Stimulated activated CD8-positive, alpha-beta memory T cell treated with anti-CD3 and anti-CD28 coated beads, Interleukin-4, amount 100 ng/mL, for 4 hours (primary cell): ENCODE measurements at regions not wholly inside any gene's neighbourhood (a gene's known extent, or its start where the extent isn't known, plus 50 kb on each side); places are given as distances from the start of the nearest gene placed in this dataset.

Experiments
- DNase-seq, 2 donors: peaks; one replicate each; pipeline ENCODE4 v3.0.0-alpha.2; 2020; ENCODE audit warnings: low read depth in 2 of 2, low spot score in 1 of 2

- no peak for DNase-seq
These were observed 57.9 kb upstream of the SLC5A9 start for GRCh38 chr1:48164571-48164970.

- no peak for DNase-seq
These were observed 61.9 kb upstream of the SLC5A9 start for GRCh38 chr1:48160486-48161132.

GRCh38 chr1:48139275-48139674 lies 83.2 kb upstream of the SLC5A9 start:
- DNase-seq = no peak

- no peak for DNase-seq
These were observed 94.5 kb upstream of the SLC5A9 start for GRCh38 chr1:48127735-48128685.

- DNase-seq = no peak
These were observed 98.9 kb upstream of the SLC5A9 start for GRCh38 chr1:48123647-48124046.

- DNase-seq = no peak
These were observed 100.6 kb upstream of the SLC5A9 start for GRCh38 chr1:48121955-48122354.

- DNase-seq = no peak
These were observed 101.9 kb upstream of the SLC5A9 start for GRCh38 chr1:48120621-48121020.

- DNase-seq = no peak
These were observed 106.7 kb upstream of the SLC5A9 start for GRCh38 chr1:48115835-48116234.

GRCh38 chr1:48114596-48115382 lies 107.7 kb upstream of the SLC5A9 start:
- DNase-seq = no peak

GRCh38 chr1:48109390-48110013 lies 112.3 kb upstream of the TRABD2B start:
- no peak for DNase-seq

- no peak for DNase-seq
These were observed 110.3 kb upstream of the TRABD2B start for GRCh38 chr1:48107516-48107915.

GRCh38 chr1:48106049-48106448 lies 108.9 kb upstream of the TRABD2B start:
- no peak for DNase-seq

- DNase-seq = no peak
These were observed 108.0 kb upstream of the TRABD2B start for GRCh38 chr1:48105165-48105564.

- no peak for DNase-seq
These were observed 106.3 kb upstream of the TRABD2B start for GRCh38 chr1:48103495-48103894.

- DNase-seq = no peak
These were observed 105.6 kb upstream of the TRABD2B start for GRCh38 chr1:48102766-48103165.

- DNase-seq = no peak
These were observed 102.0 kb upstream of the TRABD2B start for GRCh38 chr1:48099072-48099773.

- peak; percentile 31 to 41 for DNase-seq
These were observed 96.7 kb upstream of the TRABD2B start for GRCh38 chr1:48093696-48094528.

GRCh38 chr1:48093147-48093546 lies 96.0 kb upstream of the TRABD2B start:
- DNase-seq = no peak

- no peak for DNase-seq
These were observed 95.2 kb upstream of the TRABD2B start for GRCh38 chr1:48092401-48092800.
